Stimulated activated CD4-positive, alpha-beta T cell treated with anti-CD3 and anti-CD28 coated beads, Interleukin-15, amount 100 ng/mL, for 48 hours (primary cell): ENCODE measurements at regions not wholly inside any gene's neighbourhood (a gene's known extent, or its start where the extent isn't known, plus 50 kb on each side); places are given as distances from the start of the nearest gene placed in this dataset.

Experiments used
- DNase-seq, 2 donors: peaks; one replicate each; pipeline ENCODE4 v3.0.0-alpha.2; 2020; ENCODE audit warnings: low read depth in 2 of 2

DNA sequence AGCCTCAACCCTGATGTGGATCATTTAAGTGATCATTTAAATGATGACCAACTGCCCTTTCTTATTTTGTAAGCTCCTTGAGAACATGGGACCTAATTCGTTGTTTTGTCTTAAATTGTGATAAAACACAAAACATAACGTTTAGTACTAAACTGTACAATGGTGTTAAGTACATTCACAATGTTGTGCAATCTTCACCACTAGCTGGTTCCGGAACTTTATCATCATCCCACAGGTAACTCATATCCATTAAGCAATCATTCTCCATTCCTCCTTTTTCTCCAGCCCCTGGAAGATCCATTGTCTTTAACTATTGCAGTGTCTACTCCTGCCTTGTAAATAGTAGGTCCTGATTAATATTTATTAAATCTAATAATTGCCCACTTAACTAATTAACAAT is 460.5 kb upstream of the BRINP1 start:
- DNase-seq: no peak

DNA sequence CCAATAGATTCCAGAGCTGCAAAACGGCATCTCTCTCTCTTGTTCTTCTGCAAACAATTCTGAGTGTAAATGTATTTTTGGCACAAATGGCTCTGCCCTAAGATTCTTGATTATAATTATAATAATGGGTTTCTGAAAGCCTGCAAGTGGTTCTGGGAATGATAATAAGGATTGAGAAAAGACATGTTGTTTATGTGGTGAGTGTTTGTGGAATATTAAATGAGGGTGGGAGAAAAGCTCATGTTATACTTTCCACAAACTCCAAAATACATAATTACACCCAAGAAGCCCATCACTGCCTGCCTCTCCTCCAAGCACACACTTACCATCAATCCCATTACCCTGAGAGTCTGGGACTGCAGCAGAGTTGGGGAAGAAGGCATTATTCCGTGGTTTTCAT is 460.0 kb upstream of the BRINP1 start:
- no peak for DNase-seq

DNA sequence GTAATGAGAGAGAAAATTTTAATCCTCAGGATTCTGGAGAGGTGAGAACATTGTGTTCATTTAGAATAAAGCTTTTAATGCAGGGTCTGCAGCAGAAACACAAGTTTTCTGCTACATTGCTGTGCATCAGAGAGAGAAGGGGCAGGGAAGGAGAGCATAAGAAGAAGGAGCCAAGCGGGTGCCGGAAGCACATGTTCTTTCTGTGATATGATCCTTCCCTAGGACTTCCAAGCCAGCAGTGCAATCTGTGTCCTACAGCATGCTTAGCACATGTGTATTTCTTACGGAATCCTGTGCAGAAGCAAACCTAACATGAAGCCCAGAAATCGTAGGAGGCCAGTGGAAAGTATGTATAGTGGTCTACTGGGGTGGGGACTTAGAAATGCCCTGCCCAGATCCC is 458.3 kb upstream of the BRINP1 start:
- DNase-seq: no peak

DNA sequence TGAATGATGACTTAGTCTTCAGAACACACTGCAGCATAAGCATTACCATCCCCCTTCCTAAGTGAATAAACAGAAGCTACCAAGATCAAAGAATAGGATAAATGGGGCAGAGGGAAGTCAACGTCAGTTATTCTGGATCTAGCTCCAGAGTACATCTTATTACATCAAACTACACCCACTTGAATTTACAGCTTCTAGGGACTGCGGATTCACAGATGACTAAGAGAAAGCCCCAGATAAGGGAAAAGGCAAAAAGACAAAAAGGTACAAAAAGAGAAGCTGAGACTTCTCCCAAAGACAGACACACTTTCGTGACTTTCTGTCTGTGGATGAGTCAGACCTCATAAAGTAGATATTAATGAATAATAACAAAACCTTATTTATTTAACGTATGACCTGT is 457.9 kb upstream of the BRINP1 start:
- DNase-seq: no peak

DNA sequence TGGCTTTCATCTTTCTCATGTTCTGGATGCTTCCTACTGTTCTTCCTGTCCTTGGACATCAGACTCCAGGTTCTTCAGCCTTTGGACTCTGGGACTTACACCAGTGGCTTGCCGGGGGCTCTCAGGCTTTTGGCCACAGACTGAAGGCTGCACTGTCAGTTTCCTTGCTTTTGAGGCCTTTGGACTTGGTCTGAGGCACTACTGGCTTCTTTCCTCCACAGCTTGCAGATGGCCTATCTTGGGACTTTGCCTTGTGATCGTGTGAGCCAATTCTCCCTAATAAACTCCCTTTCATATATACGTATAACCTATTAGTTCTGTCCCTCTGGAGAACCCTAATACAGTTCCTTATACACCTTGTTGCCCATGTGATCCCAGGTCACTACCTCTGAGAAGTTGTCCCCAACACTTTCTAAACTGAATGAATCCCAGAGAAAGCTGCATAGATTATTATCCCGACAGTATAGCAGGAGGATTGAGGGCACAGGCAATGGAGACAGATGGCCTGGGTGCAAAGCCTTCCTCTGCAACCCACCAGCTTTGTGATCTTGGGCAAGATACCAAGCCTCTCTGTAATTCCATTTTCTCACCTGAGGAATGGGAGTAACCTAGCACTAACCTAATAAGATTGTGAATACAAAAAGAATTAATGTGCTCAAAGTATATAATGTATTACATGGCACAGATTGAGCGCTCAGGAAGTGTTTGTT is 449.6 kb upstream of the BRINP1 start:
- no peak for DNase-seq

DNA sequence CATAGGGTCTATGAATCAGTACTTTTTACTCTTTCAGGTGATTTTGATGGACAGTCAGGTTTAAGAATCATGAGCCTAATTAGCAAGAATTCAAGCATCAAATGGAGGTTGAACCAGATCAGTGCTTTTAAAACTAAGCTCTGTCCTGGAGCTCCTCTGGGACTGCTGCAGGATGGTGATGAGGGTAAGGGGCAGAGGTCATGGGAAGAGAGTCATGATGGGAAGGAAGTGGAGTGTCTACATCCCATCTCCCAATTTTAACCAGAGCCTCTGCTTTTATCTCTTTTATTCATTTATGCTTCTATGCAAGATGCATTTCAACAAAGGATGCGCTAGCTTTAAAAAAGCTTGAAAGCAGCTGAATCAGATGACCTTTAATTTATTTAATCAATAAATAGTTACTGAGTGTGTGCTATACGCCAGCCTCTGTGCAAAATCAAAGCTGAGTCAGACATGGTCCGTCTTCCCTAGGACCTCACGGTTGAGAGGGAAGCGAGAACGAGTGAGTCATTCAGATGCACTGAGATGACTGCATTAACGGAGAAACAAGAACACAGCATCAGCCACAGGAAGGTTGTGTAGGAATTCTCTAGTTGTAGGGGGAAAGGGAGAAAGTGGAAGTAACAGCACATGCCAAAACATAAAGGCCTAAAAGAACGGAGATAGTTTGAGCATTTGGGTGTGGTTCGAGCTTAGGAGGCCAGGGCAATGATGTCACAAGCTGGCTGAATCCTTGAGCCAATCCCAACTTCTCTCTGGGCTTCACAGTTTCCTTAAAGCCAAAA is 441.6 kb upstream of the BRINP1 start:
- no peak for DNase-seq

DNA sequence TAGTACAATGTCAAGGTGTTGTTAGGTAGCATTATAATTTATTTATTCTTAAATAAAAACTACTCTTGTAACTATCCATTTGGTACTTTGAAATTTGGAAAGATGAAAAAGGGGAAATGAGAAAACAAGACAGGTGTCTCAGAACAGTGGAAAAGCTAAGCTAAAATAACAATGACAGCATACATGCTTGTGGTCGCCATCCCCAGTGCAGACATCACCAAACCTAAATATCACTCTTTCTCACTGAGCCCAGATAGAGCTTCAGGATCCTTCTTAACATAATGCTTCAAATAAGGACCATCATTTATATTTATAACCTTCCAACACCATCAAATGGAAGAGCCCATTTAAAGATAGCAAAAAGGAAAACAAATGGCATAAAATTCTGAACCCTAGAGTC is 434.4 kb upstream of the BRINP1 start:
- no peak for DNase-seq

DNA sequence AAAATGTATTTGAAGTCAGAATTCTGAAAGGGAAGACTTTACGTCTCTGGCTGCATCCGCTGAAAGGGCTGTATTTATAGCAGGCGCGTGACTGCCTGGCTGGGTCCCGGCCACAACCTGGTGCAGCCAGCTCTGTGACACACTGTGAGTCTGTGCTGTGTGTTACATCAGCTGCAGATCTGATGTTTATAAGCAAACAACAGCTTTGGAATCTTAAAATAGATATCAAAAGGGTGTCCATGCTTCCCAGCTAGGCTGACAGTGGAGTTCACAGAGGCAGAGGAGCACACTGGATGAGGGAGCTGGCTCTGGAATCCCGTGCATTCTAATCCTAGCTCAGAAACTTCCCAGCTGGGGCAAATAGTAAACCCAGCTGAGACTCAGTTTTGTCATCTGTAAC is 433.4 kb upstream of the BRINP1 start:
- no peak for DNase-seq

DNA sequence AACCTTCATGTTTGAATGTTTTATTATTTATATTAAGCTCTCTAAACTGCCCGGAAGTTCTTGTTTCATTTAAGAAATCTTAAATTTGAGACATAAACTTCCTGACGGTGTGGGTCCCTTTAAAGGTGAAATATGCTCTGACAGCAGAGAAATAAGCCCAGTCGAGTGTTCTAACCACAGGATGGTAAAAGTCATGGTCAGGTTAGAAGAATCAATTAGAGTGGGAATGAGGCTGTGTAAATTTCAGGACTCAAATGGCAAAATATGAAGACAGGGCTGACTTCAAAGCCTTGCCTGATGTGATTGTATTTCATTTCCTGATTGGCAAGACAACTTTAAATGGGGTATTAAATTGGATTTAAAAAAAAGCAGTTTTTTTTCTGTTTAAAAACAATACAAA is 432.9 kb upstream of the BRINP1 start:
- DNase-seq: no peak

DNA sequence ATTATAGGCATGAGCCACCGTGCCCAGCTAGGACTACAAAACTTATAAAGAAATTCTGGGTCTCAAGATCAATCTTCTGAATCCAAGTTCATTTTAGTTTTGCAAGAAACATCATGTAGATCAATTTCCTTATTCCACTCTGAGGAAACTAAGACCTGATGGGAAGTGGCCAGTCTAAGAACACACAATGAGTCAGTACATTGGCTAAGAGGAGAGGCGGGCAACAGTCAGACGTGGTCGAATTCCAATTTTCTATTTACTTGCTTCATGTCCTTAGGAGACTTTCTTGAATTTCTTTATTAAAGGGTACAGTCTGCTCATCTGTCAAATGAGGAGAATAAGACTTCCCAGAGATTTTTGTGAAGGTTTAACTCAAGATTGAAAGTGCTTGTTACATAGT is 432.1 kb upstream of the BRINP1 start:
- DNase-seq: no peak

DNA sequence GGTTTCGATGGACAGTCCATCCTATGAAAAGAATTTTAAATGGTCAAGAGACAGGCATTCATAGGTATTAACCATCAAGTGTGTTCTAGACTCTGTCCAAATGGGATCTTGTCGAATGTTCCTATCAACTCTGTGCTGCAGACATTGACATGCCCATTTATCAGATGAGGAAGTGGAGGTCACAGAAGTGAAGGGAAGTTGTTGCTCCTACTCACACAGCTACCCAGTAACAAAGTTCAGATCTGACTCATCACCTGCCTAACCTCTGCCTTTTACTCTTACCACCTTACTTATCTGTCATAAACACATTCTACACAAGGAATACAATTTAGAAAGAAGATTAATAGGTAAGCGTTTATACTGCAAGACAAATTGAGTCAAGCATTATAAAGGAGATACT is 426.2 kb upstream of the BRINP1 start:
- no peak for DNase-seq

DNA sequence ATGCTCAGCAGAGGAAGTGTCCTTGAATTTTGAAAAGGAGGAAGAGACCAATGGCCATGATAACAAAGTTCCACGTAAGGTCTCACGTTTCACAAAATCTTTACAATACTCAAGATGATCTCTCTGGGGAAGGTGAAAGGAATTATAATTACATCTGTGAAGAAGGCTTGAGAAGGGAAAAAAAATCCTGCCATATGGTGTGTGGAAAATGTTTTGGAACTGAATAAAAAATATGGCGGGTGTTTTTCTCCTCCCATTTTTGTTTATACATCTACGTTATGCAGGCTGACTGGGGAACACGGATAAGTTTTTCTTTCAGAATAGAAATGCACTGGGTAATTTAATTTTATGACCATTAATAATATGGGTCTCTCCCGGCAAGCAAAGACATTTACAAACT is 425.6 kb upstream of the BRINP1 start:
- no peak for DNase-seq

DNA sequence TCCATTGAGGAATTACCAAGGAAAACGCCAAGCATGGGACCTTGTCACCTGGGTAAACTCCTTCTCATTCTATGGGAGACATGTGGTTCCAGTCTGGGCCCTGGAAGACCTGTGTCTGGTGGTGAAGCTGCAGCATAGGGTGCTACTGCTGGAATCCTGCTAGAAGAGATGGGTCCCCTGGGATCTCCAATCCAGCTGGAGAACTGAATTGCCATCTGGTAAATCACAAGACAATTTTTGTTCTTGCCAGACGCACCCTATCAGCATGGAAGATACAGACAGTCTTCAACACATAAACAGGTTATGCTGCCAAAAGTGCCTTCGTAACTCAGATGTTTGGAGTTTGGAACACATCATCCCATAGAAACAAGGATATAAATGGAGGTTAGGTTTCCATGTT is 424.0 kb upstream of the BRINP1 start:
- no peak for DNase-seq

DNA sequence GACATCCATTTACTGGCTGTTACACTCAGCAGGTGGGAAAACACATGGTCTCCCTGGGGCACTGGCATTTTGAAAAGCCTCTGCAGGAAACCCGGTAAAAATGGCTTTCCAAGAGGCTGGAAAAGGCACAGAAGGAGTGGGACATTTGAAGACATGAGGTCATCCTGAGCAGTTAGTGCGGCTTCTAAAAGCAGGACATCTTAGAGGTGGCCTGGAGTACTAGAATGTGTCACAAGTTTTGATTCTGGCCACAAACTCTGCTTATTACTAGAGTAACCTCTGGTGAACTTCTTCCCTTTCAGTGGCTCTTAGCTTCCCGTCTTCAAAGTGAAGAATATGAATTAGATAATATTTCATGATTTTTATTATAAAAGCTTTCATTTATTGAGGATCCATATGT is 423.0 kb upstream of the BRINP1 start:
- no peak for DNase-seq

DNA sequence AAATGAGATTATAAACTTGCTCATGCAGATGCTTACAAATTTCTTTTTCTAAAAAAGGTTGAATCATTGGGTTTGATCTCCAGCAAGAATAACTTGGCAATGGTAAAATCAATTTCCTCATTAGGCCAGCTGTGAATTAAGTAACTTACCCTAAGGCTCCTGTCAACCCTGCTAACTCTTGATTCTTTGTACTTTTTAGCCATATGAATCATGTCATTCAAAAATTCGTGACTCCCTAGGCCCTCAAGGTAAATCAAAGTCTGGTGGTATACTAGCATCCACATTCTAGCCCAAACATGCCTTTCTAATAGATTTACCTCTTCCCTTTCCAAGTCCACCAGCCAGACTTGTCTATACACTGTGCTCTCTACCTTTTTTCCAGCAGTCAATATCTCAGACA is 420.8 kb upstream of the BRINP1 start:
- no peak for DNase-seq

DNA sequence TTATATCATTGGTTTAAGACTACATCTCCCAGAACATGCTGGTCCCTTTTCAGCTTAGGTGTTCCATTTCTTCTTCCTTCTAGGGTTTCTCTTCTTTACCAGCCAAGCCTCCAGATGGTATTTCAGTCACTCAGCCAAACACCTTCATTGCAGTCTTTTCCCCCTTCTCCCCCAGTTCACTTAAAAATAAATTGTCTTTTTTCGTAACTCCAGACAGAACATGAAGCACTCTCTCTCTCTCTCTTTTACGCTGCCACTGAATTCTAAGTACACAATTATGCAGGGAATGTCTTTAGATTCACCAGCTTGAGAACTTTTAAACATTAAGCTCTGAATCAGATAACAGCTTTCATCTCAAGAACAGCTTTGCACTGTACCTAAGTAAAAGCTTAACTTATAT is 419.7 kb upstream of the BRINP1 start:
- no peak for DNase-seq

DNA sequence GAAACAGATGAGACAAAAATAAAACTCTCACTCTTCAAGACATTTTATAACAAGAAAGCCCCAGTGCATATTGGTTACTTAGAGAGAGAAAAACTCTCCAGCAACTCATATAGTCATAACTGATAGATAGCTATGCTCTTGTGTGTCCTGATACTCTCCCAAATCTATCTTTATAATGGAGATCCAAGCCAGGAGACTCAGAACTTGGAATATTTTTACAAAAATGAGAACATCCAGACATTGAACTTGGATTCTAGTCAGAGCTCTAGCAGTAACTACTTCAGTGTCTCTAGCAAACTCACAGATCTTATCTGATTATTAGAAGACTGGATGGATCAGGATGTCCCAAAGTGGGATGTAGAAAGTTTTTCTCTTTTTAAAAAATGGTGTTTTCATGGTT is 412.7 kb upstream of the BRINP1 start:
- no peak for DNase-seq

DNA sequence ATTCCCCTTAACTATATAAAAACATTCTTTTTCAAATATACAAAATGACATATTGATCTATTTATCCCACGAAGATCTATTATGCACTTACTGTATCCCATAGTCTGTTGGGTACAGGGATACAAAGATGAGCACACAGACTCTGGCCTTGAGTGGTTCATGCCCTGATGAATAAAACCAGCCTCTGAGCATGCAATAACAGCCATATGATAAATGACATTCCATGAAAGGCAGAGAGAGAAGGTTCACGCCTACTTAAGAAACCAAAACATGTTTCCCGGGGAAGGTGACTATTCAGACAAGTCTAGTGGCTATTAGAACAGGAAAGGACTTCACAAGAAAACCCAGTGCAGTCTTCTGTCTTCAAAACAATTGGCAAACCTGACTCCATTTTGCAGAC is 406.2 kb upstream of the BRINP1 start:
- DNase-seq: no peak

DNA sequence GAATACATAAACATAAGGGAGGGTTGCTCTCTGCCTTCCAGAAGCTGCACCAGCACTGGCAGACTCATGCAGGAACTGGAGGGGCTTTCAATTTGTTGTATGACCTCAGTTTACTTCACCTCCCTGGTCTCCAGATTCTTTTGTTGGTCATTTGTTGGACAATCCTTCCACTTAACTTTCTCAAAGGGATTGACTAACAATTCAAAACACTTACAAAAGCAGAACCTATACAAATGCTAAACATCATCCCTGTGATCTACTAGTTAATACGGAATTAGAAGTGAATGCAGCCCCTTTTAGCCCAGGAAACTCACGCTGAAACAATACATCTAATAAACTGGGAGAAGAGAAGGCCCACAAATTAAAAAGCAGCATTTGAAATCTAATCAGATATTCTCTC is 404.6 kb upstream of the BRINP1 start:
- DNase-seq: no peak

DNA sequence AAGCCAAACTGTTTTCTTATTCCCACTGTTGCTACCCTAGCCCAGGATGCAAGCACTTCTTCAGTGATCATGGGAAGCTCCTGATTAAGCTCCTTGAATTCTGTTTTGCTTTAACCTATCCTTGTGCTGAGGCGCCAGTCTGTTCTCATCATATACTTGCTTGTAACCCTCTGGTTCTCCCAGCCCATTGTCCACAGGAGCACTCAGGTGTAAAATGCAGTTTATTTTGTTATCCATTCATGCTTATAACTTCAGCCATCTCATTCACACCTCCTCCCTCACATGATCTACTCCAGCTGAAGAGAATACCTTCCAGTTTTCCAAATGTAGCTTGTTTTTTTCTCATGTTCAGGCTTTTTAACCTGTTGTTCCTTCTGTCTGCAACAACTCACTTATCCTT is 402.1 kb upstream of the BRINP1 start:
- DNase-seq: no peak

DNA sequence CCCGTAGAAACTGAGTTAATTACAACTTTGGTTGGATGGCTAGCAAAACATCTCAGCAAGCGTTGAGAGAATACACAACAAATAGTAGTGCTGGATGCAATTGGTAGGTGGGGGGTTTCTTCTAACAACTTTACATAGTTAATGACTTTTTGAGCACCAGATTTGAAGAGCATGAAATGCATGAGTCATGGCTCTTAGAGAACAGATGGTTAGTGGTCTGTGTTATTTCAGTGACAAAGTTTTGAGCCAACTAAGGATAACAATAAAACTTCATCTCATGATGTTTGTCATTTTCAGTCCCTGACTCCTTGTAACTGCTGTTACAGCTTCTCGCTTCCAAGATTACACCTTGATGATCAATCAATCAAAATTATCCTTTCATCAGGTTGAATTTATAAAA is 399.0 kb upstream of the BRINP1 start:
- no peak for DNase-seq

DNA sequence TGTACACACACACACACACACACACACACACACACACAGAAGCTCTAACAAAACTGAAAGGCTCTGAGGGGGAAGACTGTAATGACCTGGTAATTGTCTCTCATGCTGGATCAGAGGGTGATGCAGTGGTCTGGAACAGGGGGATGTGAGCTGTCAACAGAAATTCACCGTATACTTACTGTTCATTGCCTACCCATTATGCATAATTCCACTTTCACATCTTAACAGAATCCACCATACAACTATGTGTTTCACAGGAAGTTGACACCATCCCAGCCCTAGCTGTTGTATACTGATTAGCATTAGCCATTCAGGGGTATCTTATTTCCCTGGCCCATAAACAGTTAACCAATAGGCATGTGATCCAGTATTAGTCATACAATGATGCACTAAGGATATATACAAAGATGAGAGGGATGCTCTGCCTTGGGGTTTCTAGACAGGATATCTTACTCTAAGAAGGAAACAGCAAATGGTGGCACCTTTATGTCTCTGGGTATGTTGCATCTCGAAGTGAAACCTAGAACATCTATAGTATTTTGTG is 396.5 kb upstream of the BRINP1 start:
- no peak for DNase-seq

DNA sequence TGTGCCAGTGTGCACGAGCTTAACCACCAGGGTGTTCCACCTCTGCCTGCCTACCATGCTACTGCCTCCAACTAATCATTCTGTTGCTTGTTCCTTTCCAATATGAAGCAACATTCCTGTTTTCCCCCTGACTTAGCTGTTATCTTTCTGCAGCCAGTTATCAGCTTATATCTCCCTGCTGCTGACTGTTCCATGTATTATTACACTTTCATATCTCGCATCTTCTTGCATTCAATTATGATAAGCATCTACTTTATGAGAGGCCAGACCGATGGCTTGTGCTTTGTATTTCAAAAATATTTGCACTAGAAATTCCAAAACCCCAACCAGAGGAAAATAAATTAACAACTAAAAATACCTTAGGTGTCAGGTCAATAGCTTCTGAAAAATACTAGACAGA is 394.0 kb upstream of the BRINP1 start:
- DNase-seq: no peak
